ENCODE measurements at regions not wholly inside any gene's neighbourhood (a gene's known extent, or its start where the extent isn't known, plus 50 kb on each side); places are given as distances from the start of the nearest gene placed in this dataset.

DNA sequence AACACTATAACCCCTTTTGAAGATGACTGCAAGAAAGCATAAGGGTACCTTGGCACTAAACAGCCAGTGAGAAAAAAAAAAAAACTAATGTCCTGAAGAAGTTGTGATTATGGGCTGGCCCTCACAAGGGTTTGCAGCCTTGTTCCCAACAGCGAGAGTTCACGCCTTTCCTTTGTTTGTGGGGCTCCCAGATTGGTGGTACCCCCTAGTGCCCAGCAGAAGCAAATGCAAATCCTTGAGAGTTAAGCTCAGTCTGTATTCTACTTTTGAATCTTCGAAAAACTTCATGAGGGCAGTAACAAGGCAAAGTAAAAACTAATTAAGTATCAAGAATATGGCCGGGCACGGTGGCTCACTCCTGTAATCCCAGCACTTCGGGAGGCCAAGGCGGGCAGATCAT is 238.9 kb upstream of the LMO3 start:
- WGBS (ENCODE audit: insufficient coverage, low coverage, missing lambda C conversion rate), result 0% methylated on average over 5 of the region's 7 CpGs
- CTCF ChIA-PET (ENCODE audit: low intra/inter-chr PET ratio), result no interaction called here

More for the DNA sequence above, 238.9 kb upstream of the LMO3 start:
- Histone ChIP-seq H3K79me2 (ENCODE audit: control insufficient read depth, insufficient read depth, low read length) (no peaks in the 10 kb centered on the region), H3K9me1 (ENCODE audit: control insufficient read depth, insufficient read depth, low read length) (no peaks in the 10 kb centered on the region), H3K9ac (ENCODE audit: insufficient read depth in 1 of 2, low read depth in 2 of 2, low read length in 2 of 2) (no peak overlapping the region), H3K4me1 (replicated peaks in 1 of 2; ENCODE audit: control insufficient read depth in 2 of 2, insufficient read depth in 2 of 2, low read length in 2 of 2) (no peaks in the 10 kb centered on the region), H3K4me2 (ENCODE audit: insufficient read depth, low read length) (no peak overlapping the region), H3K4me3 (no peak overlapping the region), H4K20me1 (replicated peaks; ENCODE audit: control insufficient read depth, insufficient read depth, low read length) (no peaks in the 10 kb centered on the region), H3K27ac (ENCODE audit: extremely low read depth, low read depth, low read length) (no peak overlapping the region), H3K27me3 (ENCODE audit: control insufficient read depth in 2 of 2, insufficient read depth in 2 of 2, low read length in 2 of 2) (no peaks in the 10 kb centered on the region), H3K9me3 (replicated peaks; ENCODE audit: control insufficient read depth, insufficient read depth, low read depth, low read length) (no peaks in the 10 kb centered on the region), H3K36me3 (ENCODE audit: control insufficient read depth, insufficient read depth, low read length) (no peaks in the 10 kb centered on the region), H2AFZ (ENCODE audit: low read depth, low read length) (no peak overlapping the region)
- no TSS peak for BruUV-seq (replicated peaks)
- no peak for FAIRE-seq
- in situ Hi-C loops (cut with MboI), result no loop called here
- ATAC-seq, result no peak
- TF ChIP-seq, protein P1, sequence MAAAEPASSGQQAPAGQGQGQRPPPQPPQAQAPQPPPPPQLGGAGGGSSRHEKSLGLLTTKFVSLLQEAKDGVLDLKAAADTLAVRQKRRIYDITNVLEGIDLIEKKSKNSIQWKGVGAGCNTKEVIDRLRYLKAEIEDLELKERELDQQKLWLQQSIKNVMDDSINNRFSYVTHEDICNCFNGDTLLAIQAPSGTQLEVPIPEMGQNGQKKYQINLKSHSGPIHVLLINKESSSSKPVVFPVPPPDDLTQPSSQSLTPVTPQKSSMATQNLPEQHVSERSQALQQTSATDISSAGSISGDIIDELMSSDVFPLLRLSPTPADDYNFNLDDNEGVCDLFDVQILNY (CRISPR knock-in tag; IDR thresholded peaks at IDR 0.05), result no peak
- TF ChIP-seq PCBP1 (IDR thresholded peaks at IDR 0.05; ENCODE audit: low read depth, low read length, poor library complexity, severe bottlenecking) (no peak), BCL6 (CRISPR knock-in tag; IDR thresholded peaks at IDR 0.05) (no peak), CSDE1 (IDR thresholded peaks at IDR 0.05) (no peak), TCF7L2 (IDR thresholded peaks at IDR 0.05; ENCODE audit: low read depth, low read length) (no peak), KAT8 (IDR thresholded peaks at IDR 0.05; ENCODE audit: low read depth) (no peak), MYNN (IDR thresholded peaks at IDR 0.05) (no peak), MYNN (CRISPR knock-in tag; IDR thresholded peaks at IDR 0.05) (no peak), CCNT2 (IDR thresholded peaks at IDR 0.05; ENCODE audit: borderline replicate concordance, extremely low read depth, insufficient read length, low read depth, low read length) (no peak), FOXJ3 (CRISPR knock-in tag; IDR thresholded peaks at IDR 0.05) (no peak), NBN (IDR thresholded peaks at IDR 0.05; ENCODE audit: low read depth) (no peak), MCM5 (IDR thresholded peaks at IDR 0.05; ENCODE audit: low read depth) (no peak), KAT2B (IDR thresholded peaks at IDR 0.05; ENCODE audit: low read depth, low read length) (no peak), TEAD1 (CRISPR knock-in tag; IDR thresholded peaks at IDR 0.05) (no peak)
- no peak for DNase-seq (ENCODE audit: extremely low read depth in 1 of 4, low spot score in 3 of 4)
- intact Hi-C loops (cut with micrococcal nuclease), result no loop called here
- POLR2A ChIA-PET, result no interaction called here

All from K562 (cell line).